Posterior cingulate gyrus (tissue), 11 donors: ENCODE measurements at regions not wholly inside any gene's neighbourhood (a gene's known extent, or its start where the extent isn't known, plus 50 kb on each side); places are given as distances from the start of the nearest gene placed in this dataset.
"Not testable (repeated sequence)": the region's sequence is repeated elsewhere in the genome, so short reads cannot be mapped to it uniquely, and the experiment has no call there.

ENCODE experiments used
- DNase-seq, 10 donors: peaks; one replicate each; pipeline versions ENCODE4 v3.0.0 to v3.0.0-alpha.2; 2020 to 2021; ENCODE audit warnings: mixed read lengths in 3 of 10
- intact Hi-C: fragments of 100-400 bp; cut with DNase I; formaldehyde crosslinking; loops from one replicate; pipeline ENCODE4 v1.15.1; 2023

GRCh38 chr12:92411687-92412086 is 266.0 kb upstream of the BTG1 start:
- intact Hi-C loops = no loop called here
- no peak for DNase-seq

- intact Hi-C loops = no loop called here
- no peak for DNase-seq
Observed at GRCh38 chr12:92408072-92408900, 262.6 kb upstream of the BTG1 start.

GRCh38 chr12:92406404-92407070 is 260.9 kb upstream of the BTG1 start:
- peak in 1 of 10 donors; percentile 69 for DNase-seq
- intact Hi-C loops = not testable (repeated sequence)

GRCh38 chr12:92405801-92406251 is 260.2 kb upstream of the BTG1 start:
- intact Hi-C loops, DNase-seq: not testable (repeated sequence)

GRCh38 chr12:92404921-92405320 is 259.3 kb upstream of the BTG1 start:
- no peak for DNase-seq
- intact Hi-C loops = no loop called here

- DNase-seq = no peak
- intact Hi-C loops = no loop called here
Observed at GRCh38 chr12:92404259-92404894, 258.7 kb upstream of the BTG1 start.

GRCh38 chr12:92403210-92404175 is 257.8 kb upstream of the BTG1 start:
- intact Hi-C loops = no loop called here
- no peak for DNase-seq

GRCh38 chr12:92402415-92402814 is 256.8 kb upstream of the BTG1 start:
- DNase-seq = no peak
- intact Hi-C loops = no loop called here

GRCh38 chr12:92400006-92400405 is 254.4 kb upstream of the BTG1 start:
- no peak for DNase-seq
- intact Hi-C loops = no loop called here

- no peak for DNase-seq
- intact Hi-C loops = no loop called here
Observed at GRCh38 chr12:92398565-92399309, 253.1 kb upstream of the BTG1 start.

GRCh38 chr12:92396647-92397252 is 251.1 kb upstream of the BTG1 start:
- intact Hi-C loops = no loop called here
- DNase-seq = no peak

- DNase-seq = no peak
- intact Hi-C loops = no loop called here
Observed at GRCh38 chr12:92395322-92395721, 249.7 kb upstream of the BTG1 start.

GRCh38 chr12:92394895-92395294 is 249.2 kb upstream of the BTG1 start:
- no peak for DNase-seq
- intact Hi-C loops = no loop called here

- intact Hi-C loops = no loop called here
- DNase-seq = no peak
Observed at GRCh38 chr12:92393504-92393903, 247.9 kb upstream of the BTG1 start.

GRCh38 chr12:92391726-92392125 is 246.1 kb upstream of the BTG1 start:
- intact Hi-C loops, DNase-seq: not testable (repeated sequence)

GRCh38 chr12:92389466-92389865 is 243.8 kb upstream of the BTG1 start:
- intact Hi-C loops = no loop called here
- DNase-seq = no peak

- intact Hi-C loops = no loop called here
- DNase-seq = no peak
Observed at GRCh38 chr12:92385296-92385695, 239.7 kb upstream of the BTG1 start.

GRCh38 chr12:92384571-92384970 is 238.9 kb upstream of the BTG1 start:
- no peak for DNase-seq
- intact Hi-C loops = no loop called here

- DNase-seq = no peak
- intact Hi-C loops = no loop called here
Observed at GRCh38 chr12:92382383-92382878, 236.8 kb upstream of the BTG1 start.
